GM20000 (cell line): ENCODE measurements at regions not wholly inside any gene's neighbourhood (a gene's known extent, or its start where the extent isn't known, plus 50 kb on each side); places are given as distances from the start of the nearest gene placed in this dataset.
"Not testable (repeated sequence)": the region's sequence is repeated elsewhere in the genome, so short reads cannot be mapped to it uniquely, and the experiment has no call there.

ENCODE experiments used
- DNase-seq: peaks from one replicate; pipeline ENCODE4 v3.0.0; 2012; ENCODE audit warnings: low spot score
- CTCF ChIP-seq: IDR thresholded peaks from 2 replicates; pipeline ENCODE4 v1.5.1; 2012; ENCODE audit warnings: mild to moderate bottlenecking, control low read depth; ENCODE audit errors: extremely low read depth, missing control alignments

GRCh38 chr14:80275208-80275850 is 64.0 kb upstream of the DIO2 start:
- no peak for DNase-seq
- TF ChIP-seq CTCF = no peak

GRCh38 chr14:80274310-80274709 is 63.0 kb upstream of the DIO2 start:
- not testable (repeated sequence) for DNase-seq

- no peak for TF ChIP-seq CTCF
These were observed 60.1 kb upstream of the DIO2 start for GRCh38 chr14:80271389-80271788.

GRCh38 chr14:80269353-80269925 is 58.1 kb upstream of the DIO2 start:
- no peak for DNase-seq
- no peak for TF ChIP-seq CTCF

More at GRCh38 chr14:80271389-80271788, 60.1 kb upstream of the DIO2 start:
- DNase-seq = no peak

GRCh38 chr14:80266930-80267329 is 55.6 kb upstream of the DIO2 start:
- no peak for TF ChIP-seq CTCF
- no peak for DNase-seq

GRCh38 chr14:80264702-80265101 is 53.4 kb upstream of the DIO2 start:
- no peak for DNase-seq
- TF ChIP-seq CTCF = no peak
